K562 (cell line): ENCODE measurements at regions not wholly inside any gene's neighbourhood (a gene's known extent, or its start where the extent isn't known, plus 50 kb on each side); places are given as distances from the start of the nearest gene placed in this dataset.

Source experiments
- ATAC-seq: fragments of 200-7000 bp; cut with Tn5 transposase; 3 replicates; pipeline ENCODE4 v1.9.1; 2020; ENCODE audit warnings: moderate library complexity
- BruUV-seq: library from RNA; stranded (reverse); fragments of 400-500 nt; replicated peaks from 2 replicates; lab custom pipeline; 2021; lab: Mats Ljungman, UMichigan
- CTCF ChIA-PET: fragments of 300-600 bp; formaldehyde crosslinking; extraction: SDS; loops from one replicate; lab custom pipeline; 2021; ENCODE audit warnings: low intra/inter-chr PET ratio; lab: Yijun Ruan, JAX
- POLR2A ChIA-PET: fragments of 300-600, 350-650 bp; sonication (Branson Sonifier 250); formaldehyde crosslinking; extraction: SDS; loops from one replicate; lab custom pipeline; 2021; ENCODE audit warnings: antibody characterized with exemption, inconsistent platforms; lab: Yijun Ruan, JAX
- DNase-seq, 4 experiments: peaks; one replicate each; pipeline versions ENCODE4 v3.0.0 to v3.0.0-alpha.2; 2011 to 2018; ENCODE audit warnings: low spot score in 3 of 4, mixed read lengths in 3 of 4; ENCODE audit errors: extremely low read depth in 1 of 4
- FAIRE-seq: peaks from 2 replicates; lab custom pipeline; 2011; peaks lifted over from hg19 to GRCh38; lab: Jason Lieb, UNC
- H2AFZ ChIP-seq: 2 replicates; pipeline ENCODE4 v1.6.0; 2011; ENCODE audit warnings: low read depth, low read length, control low read depth, inconsistent platforms
- H3K27ac ChIP-seq: fragments of 200-600 bp; 3 replicates; pipeline ENCODE4 v1.8.0; 2011; ENCODE audit warnings: low read depth, mild to moderate bottlenecking, control low read depth, inconsistent platforms, low read length, moderate library complexity, mixed read lengths; ENCODE audit errors: extremely low read depth
- H3K27me3 ChIP-seq, 2 experiments: fragments of 300-600 bp in 1 of 2; 2 replicates in 1 of 2; 3 replicates in 1 of 2; pipeline versions ENCODE4 v1.6.0 to v1.8.0; 2011; ENCODE audit warnings: inconsistent platforms in 2 of 2, low read length in 2 of 2, mild to moderate bottlenecking in 1 of 2, mixed read lengths in 1 of 2, moderate library complexity in 1 of 2; ENCODE audit not compliant: control insufficient read depth in 2 of 2, insufficient read depth in 2 of 2
- H3K36me3 ChIP-seq: fragments of 300-600 bp; 3 replicates; pipeline ENCODE4 v1.8.0; 2011; ENCODE audit warnings: mild to moderate bottlenecking, low read length, inconsistent platforms; ENCODE audit not compliant: control insufficient read depth, insufficient read depth
- H3K4me1 ChIP-seq, 2 experiments: fragments of 200-600 bp in 1 of 2; replicated peaks in 1 of 2; 2 replicates in 1 of 2; 3 replicates in 1 of 2; pipeline versions ENCODE4 v1.5.1 to v1.8.0; 2011; ENCODE audit warnings: inconsistent platforms in 2 of 2, low read length in 2 of 2, mild to moderate bottlenecking in 1 of 2, mixed read lengths in 1 of 2, moderate library complexity in 1 of 2; ENCODE audit not compliant: control insufficient read depth in 2 of 2, insufficient read depth in 2 of 2
- H3K4me2 ChIP-seq: 2 replicates; pipeline ENCODE4 v1.6.1; 2011; ENCODE audit warnings: low read length, control low read depth, inconsistent platforms, mixed read lengths; ENCODE audit not compliant: insufficient read depth
- H3K4me3 ChIP-seq: fragments of 200-600 bp; sonication (generic), shearing (Covaris generic); 2 replicates; pipeline ENCODE4 v1.5.1; 2016; ENCODE audit warnings: control low read depth, inconsistent platforms
- H3K79me2 ChIP-seq: fragments of 200-600 bp; 3 replicates; pipeline ENCODE4 v1.8.0; 2011; ENCODE audit warnings: low read length, inconsistent platforms; ENCODE audit not compliant: control insufficient read depth, insufficient read depth
- H3K9ac ChIP-seq, 2 experiments: 2 replicates each; pipeline versions ENCODE4 v1.6.0 to v1.6.1; 2011; ENCODE audit warnings: low read depth in 2 of 2, low read length in 2 of 2, control low read depth in 1 of 2, inconsistent platforms in 1 of 2, mild to moderate bottlenecking in 1 of 2, mixed read lengths in 1 of 2; ENCODE audit not compliant: insufficient read depth in 1 of 2
- H3K9me1 ChIP-seq: one replicate; pipeline ENCODE4 v1.6.0; 2011; ENCODE audit warnings: inconsistent platforms, mild to moderate bottlenecking, low read length, moderate library complexity; ENCODE audit not compliant: control insufficient read depth, insufficient read depth
- H3K9me3 ChIP-seq: replicated peaks from 2 replicates; pipeline ENCODE4 v1.5.1; 2011; ENCODE audit warnings: low read depth, low read length, inconsistent platforms; ENCODE audit not compliant: control insufficient read depth, insufficient read depth
- H4K20me1 ChIP-seq: replicated peaks from 2 replicates; pipeline ENCODE4 v1.6.1; 2011; ENCODE audit warnings: low read length, inconsistent platforms, mixed read lengths; ENCODE audit not compliant: control insufficient read depth, insufficient read depth
- KLF6 ChIP-seq: fragments of 250-450 bp; sonication (Bioruptor Pico); IDR thresholded peaks from 2 replicates; pipeline ENCODE4 v1.4.0; 2020; ENCODE audit warnings: mild to moderate bottlenecking, moderate library complexity, borderline replicate concordance
- RUNX1 ChIP-seq: sonication (generic); IDR thresholded peaks from 2 replicates; pipeline ENCODE4 v1.6.1; 2016; ENCODE audit warnings: antibody characterized with exemption, low read depth
- SMAD2 ChIP-seq: fragments of 150-350 bp; IDR thresholded peaks from 2 replicates; pipeline ENCODE4 v1.6.1; 2014; ENCODE audit warnings: low read depth, mild to moderate bottlenecking, low read length
- TGIF2 ChIP-seq: sonication (generic); formaldehyde crosslinking; IDR thresholded peaks from 2 replicates; pipeline ENCODE4 v1.8.1; 2022; ENCODE audit warnings: mild to moderate bottlenecking, missing genetic modification reagents, moderate library complexity
- WGBS: fragments of 100-300 bp; shearing (Covaris generic); methylation state at CpG from one replicate; pipeline ENCODE4 v1.1.6; 2016; ENCODE audit warnings: low coverage, mixed read lengths; ENCODE audit not compliant: insufficient coverage; ENCODE audit errors: missing lambda C conversion rate; 5-methylcytosine and 5-hydroxymethylcytosine counted together
- in situ Hi-C: fragments of 300-500 bp; cut with MboI; formaldehyde crosslinking; loops from 4 replicates; pipeline ENCODE4 v1.15.0; 2018; ENCODE audit warnings: inconsistent platforms, mixed read lengths
- intact Hi-C: fragments of 100-400 bp; cut with micrococcal nuclease; formaldehyde crosslinking; loops from 2 replicates; pipeline ENCODE4 v1.14.2; 2022
- TF ChIP-seq, protein P1 (sequence below): fragments of 450-650 bp; formaldehyde crosslinking; IDR thresholded peaks from 2 replicates; pipeline ENCODE4 v1.4.0; 2022; ENCODE audit warnings: missing genetic modification characterization
- TF ChIP-seq, protein P2 (sequence below): conservative IDR thresholded peaks from 2 replicates; pipeline ENCODE4 v1.6.1; 2011; ENCODE audit warnings: low read depth, mild to moderate bottlenecking, low read length; ENCODE audit not compliant: control insufficient read depth
- TF ChIP-seq, protein P3 (sequence below): fragments of 250-450 bp; sonication (Bioruptor Pico); IDR thresholded peaks from 2 replicates; pipeline ENCODE4 v1.5.0; 2022; ENCODE audit warnings: mild to moderate bottlenecking
- TF ChIP-seq, protein P4 (sequence below): sonication (generic); formaldehyde crosslinking; IDR thresholded peaks from 2 replicates; pipeline ENCODE4 v1.5.0; 2020; ENCODE audit warnings: missing genetic modification reagents

DNA sequence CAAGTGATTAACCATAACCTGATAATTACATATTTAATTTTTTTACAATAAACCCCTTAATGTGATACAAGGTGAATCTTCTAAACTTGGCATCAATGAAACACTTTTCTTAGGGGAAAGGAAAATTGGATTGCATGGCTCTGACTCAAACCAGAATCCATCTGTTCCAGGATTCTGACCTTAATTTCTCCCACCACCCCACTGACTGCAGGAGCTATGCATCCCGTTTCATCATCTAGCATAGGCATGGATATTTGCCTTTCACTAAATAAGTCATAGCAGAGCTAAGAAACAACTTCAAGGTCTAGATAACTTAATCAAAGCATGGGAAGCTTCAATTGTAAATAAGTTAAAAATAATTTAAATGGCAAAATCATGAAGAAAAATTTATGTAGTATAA, 156.3 kb downstream of the BTC start:
- Histone ChIP-seq H3K9me1 (no peaks in the 10 kb centered on the region), H3K4me3 (no peak overlapping the region), H3K79me2 (no peaks in the 10 kb centered on the region), H3K4me1 (peaks cover 0 to 8% of the 10 kb centered on the region in 2 experiments; a peak in 2 of 5 replicates), H4K20me1 (no peaks in the 10 kb centered on the region), H3K27ac (no peak overlapping the region), H3K36me3 (no peaks in the 10 kb centered on the region), H3K4me2 (no peak overlapping the region), H3K9me3 (no peaks in the 10 kb centered on the region), H2AFZ (no peak overlapping the region), H3K9ac (no peak overlapping the region), H3K27me3 (no peaks in the 10 kb centered on the region)
- no peak for FAIRE-seq
- no peak for TF ChIP-seq SMAD2
- no peak for TF ChIP-seq KLF6 (CRISPR knock-in tag)
- TF ChIP-seq RUNX1, result no peak
- TF ChIP-seq, protein P1, sequence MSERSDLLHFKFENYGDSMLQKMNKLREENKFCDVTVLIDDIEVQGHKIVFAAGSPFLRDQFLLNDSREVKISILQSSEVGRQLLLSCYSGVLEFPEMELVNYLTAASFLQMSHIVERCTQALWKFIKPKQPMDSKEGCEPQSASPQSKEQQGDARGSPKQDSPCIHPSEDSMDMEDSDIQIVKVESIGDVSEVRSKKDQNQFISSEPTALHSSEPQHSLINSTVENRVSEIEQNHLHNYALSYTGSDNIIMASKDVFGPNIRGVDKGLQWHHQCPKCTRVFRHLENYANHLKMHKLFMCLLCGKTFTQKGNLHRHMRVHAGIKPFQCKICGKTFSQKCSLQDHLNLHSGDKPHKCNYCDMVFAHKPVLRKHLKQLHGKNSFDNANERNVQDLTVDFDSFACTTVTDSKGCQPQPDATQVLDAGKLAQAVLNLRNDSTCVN (CRISPR knock-in tag), result no peak
- TF ChIP-seq, protein P2, sequence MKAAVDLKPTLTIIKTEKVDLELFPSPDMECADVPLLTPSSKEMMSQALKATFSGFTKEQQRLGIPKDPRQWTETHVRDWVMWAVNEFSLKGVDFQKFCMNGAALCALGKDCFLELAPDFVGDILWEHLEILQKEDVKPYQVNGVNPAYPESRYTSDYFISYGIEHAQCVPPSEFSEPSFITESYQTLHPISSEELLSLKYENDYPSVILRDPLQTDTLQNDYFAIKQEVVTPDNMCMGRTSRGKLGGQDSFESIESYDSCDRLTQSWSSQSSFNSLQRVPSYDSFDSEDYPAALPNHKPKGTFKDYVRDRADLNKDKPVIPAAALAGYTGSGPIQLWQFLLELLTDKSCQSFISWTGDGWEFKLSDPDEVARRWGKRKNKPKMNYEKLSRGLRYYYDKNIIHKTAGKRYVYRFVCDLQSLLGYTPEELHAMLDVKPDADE, result no peak
- TF ChIP-seq, protein P3, sequence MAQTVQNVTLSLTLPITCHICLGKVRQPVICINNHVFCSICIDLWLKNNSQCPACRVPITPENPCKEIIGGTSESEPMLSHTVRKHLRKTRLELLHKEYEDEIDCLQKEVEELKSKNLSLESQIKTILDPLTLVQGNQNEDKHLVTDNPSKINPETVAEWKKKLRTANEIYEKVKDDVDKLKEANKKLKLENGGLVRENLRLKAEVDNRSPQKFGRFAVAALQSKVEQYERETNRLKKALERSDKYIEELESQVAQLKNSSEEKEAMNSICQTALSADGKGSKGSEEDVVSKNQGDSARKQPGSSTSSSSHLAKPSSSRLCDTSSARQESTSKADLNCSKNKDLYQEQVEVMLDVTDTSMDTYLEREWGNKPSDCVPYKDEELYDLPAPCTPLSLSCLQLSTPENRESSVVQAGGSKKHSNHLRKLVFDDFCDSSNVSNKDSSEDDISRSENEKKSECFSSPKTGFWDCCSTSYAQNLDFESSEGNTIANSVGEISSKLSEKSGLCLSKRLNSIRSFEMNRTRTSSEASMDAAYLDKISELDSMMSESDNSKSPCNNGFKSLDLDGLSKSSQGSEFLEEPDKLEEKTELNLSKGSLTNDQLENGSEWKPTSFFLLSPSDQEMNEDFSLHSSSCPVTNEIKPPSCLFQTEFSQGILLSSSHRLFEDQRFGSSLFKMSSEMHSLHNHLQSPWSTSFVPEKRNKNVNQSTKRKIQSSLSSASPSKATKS (CRISPR knock-in tag), result no peak
- no peak for TF ChIP-seq TGIF2
- TF ChIP-seq, protein P4, sequence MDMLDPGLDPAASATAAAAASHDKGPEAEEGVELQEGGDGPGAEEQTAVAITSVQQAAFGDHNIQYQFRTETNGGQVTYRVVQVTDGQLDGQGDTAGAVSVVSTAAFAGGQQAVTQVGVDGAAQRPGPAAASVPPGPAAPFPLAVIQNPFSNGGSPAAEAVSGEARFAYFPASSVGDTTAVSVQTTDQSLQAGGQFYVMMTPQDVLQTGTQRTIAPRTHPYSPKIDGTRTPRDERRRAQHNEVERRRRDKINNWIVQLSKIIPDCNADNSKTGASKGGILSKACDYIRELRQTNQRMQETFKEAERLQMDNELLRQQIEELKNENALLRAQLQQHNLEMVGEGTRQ (CRISPR knock-in tag), result no peak
- DNase-seq, result no peak
- no peak for ATAC-seq
- ChIA-PET CTCF (no interaction called here), POLR2A (no interaction called here)
- intact Hi-C loops, result no loop called here
- BruUV-seq, result no TSS peak
- in situ Hi-C loops, result no loop called here
- 8% methylated on average over 1 of the region's 1 CpG for WGBS
